SK-N-SH (cell line): ENCODE measurements at regions not wholly inside any gene's neighbourhood (a gene's known extent, or its start where the extent isn't known, plus 50 kb on each side); places are given as distances from the start of the nearest gene placed in this dataset.

Source experiments
- CTCF ChIA-PET: fragments of 300-600, 350-600 bp; formaldehyde crosslinking; extraction: SDS; loops from one replicate; lab custom pipeline; 2021; lab: Yijun Ruan, JAX
- POLR2A ChIA-PET: fragments of 350-600 bp; sonication (Branson Sonifier 250); formaldehyde crosslinking; extraction: SDS; loops from one replicate; lab custom pipeline; 2020; ENCODE audit warnings: antibody characterized with exemption, inconsistent platforms; lab: Yijun Ruan, JAX
- DNase-seq: peaks from one replicate; pipeline ENCODE4 v3.0.0; 2012
- H2AFZ ChIP-seq: fragments of 200-600 bp; sonication (generic); 2 replicates; pipeline ENCODE4 v1.8.1; 2016; ENCODE audit warnings: antibody characterized with exemption, mild to moderate bottlenecking, low read depth
- H3F3A ChIP-seq: fragments of 200-600 bp; sonication (generic); replicated peaks from 2 replicates; pipeline ENCODE3; 2016; ENCODE audit warnings: antibody characterized with exemption, mild to moderate bottlenecking; ENCODE audit not compliant: insufficient read depth
- H3K27ac ChIP-seq, 2 experiments: fragments of 200-500 bp in 1 of 2; fragments of 200-600 bp in 1 of 2; sonication (Bioruptor generic) in 1 of 2; sonication (generic), shearing (Covaris generic) in 1 of 2; 2 replicates each; pipeline versions ENCODE4 v1.5.1 to v1.6.1; 2014 to 2016; ENCODE audit warnings: low read depth in 2 of 2, inconsistent platforms in 1 of 2, low read length in 1 of 2, mild to moderate bottlenecking in 1 of 2, mixed read lengths in 1 of 2
- H3K27me3 ChIP-seq: fragments of 200-600 bp; sonication (generic), shearing (Covaris generic); 2 replicates; pipeline ENCODE4 v1.6.1; 2016; ENCODE audit warnings: mixed run types; ENCODE audit not compliant: insufficient read depth
- H3K36me3 ChIP-seq, 2 experiments: fragments of 200-500 bp in 1 of 2; fragments of 200-600 bp in 1 of 2; sonication (Bioruptor generic) in 1 of 2; sonication (generic) in 1 of 2; replicated peaks in 1 of 2; 2 replicates each; pipeline versions ENCODE3 to v1.5.1; 2014 to 2016; ENCODE audit warnings: low read length in 1 of 2, mild to moderate bottlenecking in 1 of 2; ENCODE audit not compliant: insufficient read depth in 2 of 2, control insufficient read depth in 1 of 2
- H3K4me1 ChIP-seq, 2 experiments: fragments of 200-500 bp in 1 of 2; fragments of 200-600 bp in 1 of 2; sonication (Bioruptor generic) in 1 of 2; sonication (generic), shearing (Covaris generic) in 1 of 2; 2 replicates each; pipeline versions ENCODE4 v1.5.1 to v1.6.1; 2014 to 2016; ENCODE audit warnings: low read depth in 1 of 2, low read length in 1 of 2, mixed run types in 1 of 2; ENCODE audit not compliant: insufficient read depth in 2 of 2, control insufficient read depth in 1 of 2
- H3K4me2 ChIP-seq: fragments of 200-600 bp; sonication (generic), shearing (Covaris generic); 2 replicates; pipeline ENCODE4 v1.6.1; 2017; ENCODE audit warnings: mixed run types
- H3K4me3 ChIP-seq, 2 experiments: fragments of 200-500 bp in 1 of 2; fragments of 200-600 bp in 1 of 2; sonication (Bioruptor generic) in 1 of 2; sonication (generic), shearing (Covaris generic) in 1 of 2; 2 replicates each; pipeline versions ENCODE4 v1.5.1 to v1.8.1; 2014 to 2016; ENCODE audit warnings: low read depth in 2 of 2, inconsistent platforms in 1 of 2, low read length in 1 of 2, mild to moderate bottlenecking in 1 of 2, mixed read lengths in 1 of 2, moderate library complexity in 1 of 2
- H3K79me2 ChIP-seq: fragments of 200-600 bp; sonication (generic); 2 replicates; pipeline ENCODE4 v1.8.1; 2017; ENCODE audit warnings: mild to moderate bottlenecking; ENCODE audit not compliant: insufficient read depth
- H3K9ac ChIP-seq: fragments of 200-600 bp; sonication (generic); 2 replicates; pipeline ENCODE4 v1.6.1; 2017; ENCODE audit warnings: mixed run types
- H3K9me2 ChIP-seq: fragments of 200-600 bp; sonication (generic); 2 replicates; pipeline ENCODE4 v1.6.1; 2017; ENCODE audit warnings: mixed run types
- H3K9me3 ChIP-seq: fragments of 200-600 bp; sonication (generic); 2 replicates; pipeline ENCODE4 v1.6.1; 2017; ENCODE audit warnings: mixed run types, mild to moderate bottlenecking, moderate library complexity
- H4K20me1 ChIP-seq: fragments of 200-600 bp; sonication (generic); 2 replicates; pipeline ENCODE4 v1.6.1; 2017; ENCODE audit warnings: mild to moderate bottlenecking, mixed run types; ENCODE audit not compliant: insufficient read depth
- EZH2phosphoT487 ChIP-seq: fragments of 200-600 bp; sonication (generic); IDR thresholded peaks from 2 replicates; pipeline ENCODE4 v1.6.1; 2017; ENCODE audit warnings: low read depth, mixed run types, mild to moderate bottlenecking, antibody characterized with exemption, moderate library complexity, borderline replicate concordance
- FOXM1 ChIP-seq: IDR thresholded peaks from 2 replicates; pipeline ENCODE4 v1.4.0; 2012; ENCODE audit warnings: low read depth, mild to moderate bottlenecking
- GATA2 ChIP-seq: sonication (generic); formaldehyde crosslinking; IDR thresholded peaks from 2 replicates; pipeline ENCODE4 v1.5.0; 2020; ENCODE audit warnings: mild to moderate bottlenecking, missing genetic modification reagents
- JUND ChIP-seq: IDR thresholded peaks from 2 replicates; pipeline ENCODE4 v1.4.0; 2012
- MXI1 ChIP-seq: IDR thresholded peaks from 2 replicates; pipeline ENCODE4 v1.6.1; 2012; ENCODE audit warnings: mild to moderate bottlenecking, low read depth, low read length, improper control_type of control experiment
- RAD21 ChIP-seq: IDR thresholded peaks from 2 replicates; pipeline ENCODE4 v1.6.1; 2012; ENCODE audit warnings: mild to moderate bottlenecking, low read length
- RCOR1 ChIP-seq: fragments of 150-350 bp; IDR thresholded peaks from 2 replicates; pipeline ENCODE4 v1.6.1; 2017; ENCODE audit warnings: antibody characterized with exemption, low read length
- RFX5 ChIP-seq: IDR thresholded peaks from 2 replicates; pipeline ENCODE4 v1.6.1; 2012; ENCODE audit warnings: mild to moderate bottlenecking, improper control_type of control experiment, low read length
- SIN3A ChIP-seq: IDR thresholded peaks from 2 replicates; pipeline ENCODE4 v1.6.1; 2012; ENCODE audit warnings: low read depth, mild to moderate bottlenecking, low read length, moderate library complexity, borderline replicate concordance
- TAF1 ChIP-seq: IDR thresholded peaks from 2 replicates; pipeline ENCODE4 v1.6.1; 2012; ENCODE audit warnings: low read depth, mild to moderate bottlenecking, low read length, moderate library complexity, borderline replicate concordance
- TCF12 ChIP-seq: IDR thresholded peaks from 2 replicates; pipeline ENCODE4 v1.4.0; 2012
- TEAD4 ChIP-seq: IDR thresholded peaks from 2 replicates; pipeline ENCODE4 v1.4.0; 2012; ENCODE audit warnings: mild to moderate bottlenecking, borderline replicate concordance; ENCODE audit not compliant: insufficient read depth
- USF1 ChIP-seq: IDR thresholded peaks from 2 replicates; pipeline ENCODE4 v1.4.0; 2012; ENCODE audit warnings: low read depth, borderline replicate concordance
- YY1 ChIP-seq: IDR thresholded peaks from 2 replicates; pipeline ENCODE4 v1.4.0; 2012; ENCODE audit warnings: low read depth, mild to moderate bottlenecking
- WGBS: methylation state at CpG from one replicate; pipeline ENCODE4 v1.1.6; 2017; ENCODE audit warnings: low lambda C conversion rate; 5-methylcytosine and 5-hydroxymethylcytosine counted together
- TF ChIP-seq, protein P1 (sequence below): IDR thresholded peaks from 2 replicates; pipeline ENCODE4 v1.4.0; 2012; ENCODE audit warnings: low read depth, borderline replicate concordance
- TF ChIP-seq, protein P2 (sequence below): fragments of 150-350 bp; IDR thresholded peaks from 2 replicates; pipeline ENCODE4 v1.6.1; 2017; ENCODE audit warnings: antibody characterized with exemption, low read length, low read depth, borderline replicate concordance
- TF ChIP-seq, protein P3 (sequence below): fragments of 150-350 bp; IDR thresholded peaks from 2 replicates; pipeline ENCODE4 v1.6.1; 2016; ENCODE audit warnings: mild to moderate bottlenecking, low read depth, low read length
- TF ChIP-seq, protein P4 (sequence below): IDR thresholded peaks from 2 replicates; pipeline ENCODE4 v1.4.0; 2012; ENCODE audit warnings: low read depth

DNA sequence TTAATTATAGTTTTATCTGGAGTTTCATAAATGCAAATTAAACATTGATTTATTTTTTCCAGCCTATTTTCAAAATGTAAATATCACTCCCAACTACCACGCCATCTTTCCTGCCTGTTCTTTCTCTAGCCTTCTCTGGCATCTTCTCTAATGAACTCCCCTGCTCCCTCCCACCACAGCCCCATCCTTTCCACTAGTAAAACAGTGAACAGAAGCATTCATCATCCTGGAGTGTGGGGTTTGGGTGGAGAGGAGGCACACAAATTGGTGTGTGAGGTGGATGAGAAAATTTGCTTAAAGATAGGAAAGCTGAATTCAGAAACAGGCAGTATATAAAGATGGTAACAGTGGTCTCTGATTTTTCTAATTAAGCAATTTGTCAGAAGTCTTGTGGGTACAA lies 479.4 kb downstream of the ARL4A start:
- no peaks in the 10 kb centered on the region for H3K9me2 ChIP-seq
- CTCF ChIA-PET: interaction anchor here (1.0 kb wide), 1 partner anchor 102 kb away, joined by 3 read pairs; no protein-coding TSS in a partner anchor
- no peak for DNase-seq
- no peaks in the 10 kb centered on the region for H3K36me3 ChIP-seq
- no peaks in the 10 kb centered on the region for H3F3A ChIP-seq
- no peak overlapping the region for H2AFZ ChIP-seq
- no peaks in the 10 kb centered on the region for H3K4me1 ChIP-seq
- no peaks in the 10 kb centered on the region for H3K27me3 ChIP-seq
- H3K9me3 ChIP-seq: 0 out of 2 replicates have a peak, but pooled peaks cover 3% of the 10 kb centered on the region
- no peaks in the 10 kb centered on the region for H4K20me1 ChIP-seq
- POLR2A ChIA-PET: no interaction called here
- H3K4me3 ChIP-seq: no peak overlapping the region
- H3K27ac ChIP-seq: no peak overlapping the region
- H3K79me2 ChIP-seq: no peaks in the 10 kb centered on the region
- no peak overlapping the region for H3K4me2 ChIP-seq
- WGBS: 8% methylated on average over 1 of the region's 1 CpG
- TF ChIP-seq, protein P1, sequence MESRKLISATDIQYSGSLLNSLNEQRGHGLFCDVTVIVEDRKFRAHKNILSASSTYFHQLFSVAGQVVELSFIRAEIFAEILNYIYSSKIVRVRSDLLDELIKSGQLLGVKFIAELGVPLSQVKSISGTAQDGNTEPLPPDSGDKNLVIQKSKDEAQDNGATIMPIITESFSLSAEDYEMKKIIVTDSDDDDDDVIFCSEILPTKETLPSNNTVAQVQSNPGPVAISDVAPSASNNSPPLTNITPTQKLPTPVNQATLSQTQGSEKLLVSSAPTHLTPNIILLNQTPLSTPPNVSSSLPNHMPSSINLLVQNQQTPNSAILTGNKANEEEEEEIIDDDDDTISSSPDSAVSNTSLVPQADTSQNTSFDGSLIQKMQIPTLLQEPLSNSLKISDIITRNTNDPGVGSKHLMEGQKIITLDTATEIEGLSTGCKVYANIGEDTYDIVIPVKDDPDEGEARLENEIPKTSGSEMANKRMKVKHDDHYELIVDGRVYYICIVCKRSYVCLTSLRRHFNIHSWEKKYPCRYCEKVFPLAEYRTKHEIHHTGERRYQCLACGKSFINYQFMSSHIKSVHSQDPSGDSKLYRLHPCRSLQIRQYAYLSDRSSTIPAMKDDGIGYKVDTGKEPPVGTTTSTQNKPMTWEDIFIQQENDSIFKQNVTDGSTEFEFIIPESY: no peak
- TF ChIP-seq GATA2 (CRISPR knock-in tag) (no peak), JUND (no peak), TEAD4 (no peak), TAF1 (no peak), RAD21 (no peak), USF1 (no peak), RCOR1 (no peak), EZH2phosphoT487 (no peak), SIN3A (no peak), FOXM1 (no peak), RFX5 (no peak), TCF12 (no peak), YY1 (no peak), MXI1 (no peak)
- TF ChIP-seq, protein P2, sequence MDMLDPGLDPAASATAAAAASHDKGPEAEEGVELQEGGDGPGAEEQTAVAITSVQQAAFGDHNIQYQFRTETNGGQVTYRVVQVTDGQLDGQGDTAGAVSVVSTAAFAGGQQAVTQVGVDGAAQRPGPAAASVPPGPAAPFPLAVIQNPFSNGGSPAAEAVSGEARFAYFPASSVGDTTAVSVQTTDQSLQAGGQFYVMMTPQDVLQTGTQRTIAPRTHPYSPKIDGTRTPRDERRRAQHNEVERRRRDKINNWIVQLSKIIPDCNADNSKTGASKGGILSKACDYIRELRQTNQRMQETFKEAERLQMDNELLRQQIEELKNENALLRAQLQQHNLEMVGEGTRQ: no peak
- TF ChIP-seq, protein P3, sequence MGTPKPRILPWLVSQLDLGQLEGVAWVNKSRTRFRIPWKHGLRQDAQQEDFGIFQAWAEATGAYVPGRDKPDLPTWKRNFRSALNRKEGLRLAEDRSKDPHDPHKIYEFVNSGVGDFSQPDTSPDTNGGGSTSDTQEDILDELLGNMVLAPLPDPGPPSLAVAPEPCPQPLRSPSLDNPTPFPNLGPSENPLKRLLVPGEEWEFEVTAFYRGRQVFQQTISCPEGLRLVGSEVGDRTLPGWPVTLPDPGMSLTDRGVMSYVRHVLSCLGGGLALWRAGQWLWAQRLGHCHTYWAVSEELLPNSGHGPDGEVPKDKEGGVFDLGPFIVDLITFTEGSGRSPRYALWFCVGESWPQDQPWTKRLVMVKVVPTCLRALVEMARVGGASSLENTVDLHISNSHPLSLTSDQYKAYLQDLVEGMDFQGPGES: no peak
- TF ChIP-seq, protein P4, sequence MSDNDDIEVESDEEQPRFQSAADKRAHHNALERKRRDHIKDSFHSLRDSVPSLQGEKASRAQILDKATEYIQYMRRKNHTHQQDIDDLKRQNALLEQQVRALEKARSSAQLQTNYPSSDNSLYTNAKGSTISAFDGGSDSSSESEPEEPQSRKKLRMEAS: no peak
- H3K9ac ChIP-seq: no peak overlapping the region
